LNCaP clone FGC (cell line): ENCODE measurements at regions not wholly inside any gene's neighbourhood (a gene's known extent, or its start where the extent isn't known, plus 50 kb on each side); places are given as distances from the start of the nearest gene placed in this dataset.
"Not testable (repeated sequence)": the region's sequence is repeated elsewhere in the genome, so short reads cannot be mapped to it uniquely, and the experiment has no call there.

ENCODE experiments used
- DNase-seq: peaks from one replicate; pipeline ENCODE4 v3.0.0-alpha.2; 2011; ENCODE audit warnings: low read depth
- H3K4me3 ChIP-seq: 2 replicates; pipeline ENCODE4 v1.5.1; 2011; ENCODE audit warnings: mild to moderate bottlenecking, low read depth, low read length, control low read depth
- CTCF ChIP-seq: IDR thresholded peaks from 2 replicates; pipeline ENCODE4 v1.5.1; 2012; ENCODE audit warnings: mild to moderate bottlenecking; ENCODE audit not compliant: control insufficient read depth, insufficient read depth; ENCODE audit errors: extremely low read depth

GRCh38 chr19:30111021-30111855 lies 169.2 kb downstream of the URI1 start:
- no peak for DNase-seq
- H3K4me3 ChIP-seq: no peak overlapping the region
- TF ChIP-seq CTCF: no peak

- TF ChIP-seq CTCF: no peak
- no peak overlapping the region for H3K4me3 ChIP-seq
Observed at GRCh38 chr19:30112171-30112570, 170.1 kb downstream of the URI1 start.

GRCh38 chr19:30112666-30113065 lies 170.6 kb downstream of the URI1 start:
- no peak for DNase-seq
- no peak for TF ChIP-seq CTCF
- H3K4me3 ChIP-seq: no peak overlapping the region

More at GRCh38 chr19:30112171-30112570, 170.1 kb downstream of the URI1 start:
- DNase-seq: no peak

GRCh38 chr19:30113186-30113585 lies 171.1 kb downstream of the URI1 start:
- DNase-seq: no peak
- no peak overlapping the region for H3K4me3 ChIP-seq
- TF ChIP-seq CTCF: no peak

- not testable (repeated sequence) for H3K4me3 ChIP-seq, DNase-seq
Observed at GRCh38 chr19:30114095-30114494, 172.1 kb downstream of the URI1 start.

- no peak for DNase-seq
- no peak for TF ChIP-seq CTCF
- H3K4me3 ChIP-seq: no peak overlapping the region
Observed at GRCh38 chr19:30115947-30116346, 173.9 kb downstream of the URI1 start.

GRCh38 chr19:30116530-30116929 lies 174.5 kb downstream of the URI1 start:
- no peak for DNase-seq
- H3K4me3 ChIP-seq: no peak overlapping the region
- TF ChIP-seq CTCF: no peak
